HFF-Myc (cell line): ENCODE measurements at regions not wholly inside any gene's neighbourhood (a gene's known extent, or its start where the extent isn't known, plus 50 kb on each side); places are given as distances from the start of the nearest gene placed in this dataset.

ENCODE experiments used
- DNase-seq: peaks from one replicate; pipeline ENCODE4 v3.0.0-alpha.2; 2011; ENCODE audit warnings: low read depth; ENCODE audit errors: extremely low read depth
- H3K4me3 ChIP-seq: replicated peaks from 2 replicates; pipeline ENCODE4 v1.5.1; 2011; ENCODE audit warnings: low read depth, mild to moderate bottlenecking, control low read depth, low read length
- CTCF ChIP-seq: IDR thresholded peaks from 2 replicates; pipeline ENCODE4 v1.5.1; 2012; ENCODE audit warnings: mild to moderate bottlenecking, low read depth, low read length, control low read depth; ENCODE audit errors: missing control alignments

- no peak for DNase-seq
- TF ChIP-seq CTCF, result no peak
Observed at GRCh38 chr6:87806099-87806498, 104.1 kb upstream of the AKIRIN2 start.

GRCh38 chr6:87803791-87804190, 101.8 kb upstream of the AKIRIN2 start:
- TF ChIP-seq CTCF, result no peak
- no peak for DNase-seq

More at GRCh38 chr6:87806099-87806498, 104.1 kb upstream of the AKIRIN2 start:
- no peak overlapping the region for H3K4me3 ChIP-seq

GRCh38 chr6:87799651-87800050, 97.6 kb upstream of the AKIRIN2 start:
- no peak for DNase-seq
- no peak for TF ChIP-seq CTCF
- H3K4me3 ChIP-seq, result no peak overlapping the region

More at GRCh38 chr6:87803791-87804190, 101.8 kb upstream of the AKIRIN2 start:
- H3K4me3 ChIP-seq, result no peak overlapping the region

GRCh38 chr6:87798393-87799278, 96.6 kb upstream of the AKIRIN2 start:
- TF ChIP-seq CTCF, result no peak
- no peak for DNase-seq
- no peak overlapping the region for H3K4me3 ChIP-seq

GRCh38 chr6:87794922-87795885, 93.2 kb upstream of the AKIRIN2 start:
- DNase-seq, result no peak
- H3K4me3 ChIP-seq, result no peak overlapping the region
- no peak for TF ChIP-seq CTCF

- TF ChIP-seq CTCF, result no peak
- H3K4me3 ChIP-seq, result no peak overlapping the region
- no peak for DNase-seq
Observed at GRCh38 chr6:87793315-87793714, 91.3 kb upstream of the AKIRIN2 start.
